CD14-positive monocyte (primary cell): ENCODE measurements at regions not wholly inside any gene's neighbourhood (a gene's known extent, or its start where the extent isn't known, plus 50 kb on each side); places are given as distances from the start of the nearest gene placed in this dataset.

Source experiments
- DNase-seq, 3 donors: peaks; one replicate each; pipeline ENCODE4 v3.0.0-alpha.2; 2011 to 2022
- H2AFZ ChIP-seq: 2 replicates; pipeline ENCODE4 v1.6.0; 2012; ENCODE audit warnings: mild to moderate bottlenecking, low read depth, low read length, inconsistent platforms; ENCODE audit not compliant: insufficient read depth, poor library complexity, severe bottlenecking
- H3K27ac ChIP-seq, 2 donors: 1 replicate in 1 of 2; 2 replicates in 1 of 2; pipeline ENCODE4 v1.5.1; 2012 to 2013; ENCODE audit warnings: low read length in 2 of 2, control low read depth in 1 of 2, inconsistent platforms in 1 of 2, low read depth in 1 of 2, mild to moderate bottlenecking in 1 of 2
- H3K27me3 ChIP-seq, 2 donors: one replicate each; pipeline versions ENCODE4 v1.6.0 to v1.6.1; 2011 to 2013; ENCODE audit warnings: low read length in 2 of 2; ENCODE audit not compliant: control insufficient read depth in 2 of 2, insufficient read depth in 2 of 2
- H3K36me3 ChIP-seq, 2 donors: replicated peaks in 1 of 2; 1 replicate in 1 of 2; 2 replicates in 1 of 2; pipeline versions ENCODE4 v1.5.1 to v1.6.1; 2012 to 2013; ENCODE audit warnings: low read length in 2 of 2, control low read depth in 1 of 2, inconsistent platforms in 1 of 2, mild to moderate bottlenecking in 1 of 2; ENCODE audit not compliant: insufficient read depth in 2 of 2, control insufficient read depth in 1 of 2
- H3K4me1 ChIP-seq, 2 donors: 1 replicate in 1 of 2; 2 replicates in 1 of 2; pipeline versions ENCODE4 v1.5.1 to v1.6.1; 2012 to 2013; ENCODE audit warnings: low read length in 2 of 2, control low read depth in 1 of 2, inconsistent platforms in 1 of 2, mild to moderate bottlenecking in 1 of 2, moderate library complexity in 1 of 2; ENCODE audit not compliant: insufficient read depth in 2 of 2, control insufficient read depth in 1 of 2
- H3K4me2 ChIP-seq: replicated peaks from 2 replicates; pipeline ENCODE3; 2012; ENCODE audit warnings: low read length, moderate library complexity, mild to moderate bottlenecking; ENCODE audit not compliant: poor library complexity, severe bottlenecking; ENCODE audit errors: extremely low read depth
- H3K4me3 ChIP-seq, 3 experiments: fragments of 200-600 bp in 1 of 3; sonication (generic) in 1 of 3; replicated peaks in 1 of 3; 1 replicate in 2 of 3; 2 replicates in 1 of 3; pipeline ENCODE4 v1.5.1; 2011 to 2013; ENCODE audit warnings: low read length in 3 of 3, mild to moderate bottlenecking in 3 of 3, control low read depth in 2 of 3, low read depth in 2 of 3, inconsistent platforms in 1 of 3, moderate library complexity in 1 of 3
- H3K79me2 ChIP-seq: 2 replicates; pipeline ENCODE4 v1.6.0; 2012; ENCODE audit warnings: mild to moderate bottlenecking, control low read depth, inconsistent platforms, low read length, moderate library complexity; ENCODE audit not compliant: insufficient read depth
- H3K9ac ChIP-seq: 2 replicates; pipeline ENCODE4 v1.6.0; 2017; ENCODE audit warnings: low read length, mild to moderate bottlenecking; ENCODE audit not compliant: insufficient read depth, poor library complexity, severe bottlenecking
- H3K9me3 ChIP-seq, 2 donors: replicated peaks in 1 of 2; 1 replicate in 1 of 2; 2 replicates in 1 of 2; pipeline versions ENCODE4 v1.5.1 to v1.6.1; 2012 to 2013; ENCODE audit warnings: low read length in 2 of 2, control low read depth in 1 of 2; ENCODE audit not compliant: control insufficient read depth in 1 of 2, insufficient read depth in 1 of 2
- H4K20me1 ChIP-seq: 2 replicates; pipeline ENCODE4 v1.6.0; 2012; ENCODE audit warnings: mild to moderate bottlenecking, low read length, control low read depth, moderate library complexity; ENCODE audit not compliant: insufficient read depth
- H3K27ac Mint-ChIP-seq, 7 donors: one replicate each; pipeline ENCODE4 v1.8.0; 2020; ENCODE audit warnings: mild to moderate bottlenecking in 7 of 7, mixed read lengths in 7 of 7, moderate library complexity in 6 of 7, inconsistent platforms in 2 of 7
- H3K27me3 Mint-ChIP-seq, 3 donors: one replicate each; pipeline ENCODE4 v1.8.0; 2021 to 2022; ENCODE audit warnings: low read depth in 3 of 3, mild to moderate bottlenecking in 3 of 3, mixed read lengths in 3 of 3, moderate library complexity in 3 of 3, inconsistent platforms in 1 of 3
- H3K36me3 Mint-ChIP-seq, 2 donors: one replicate each; pipeline ENCODE4 v1.8.0; 2020; ENCODE audit warnings: mixed read lengths in 2 of 2, inconsistent platforms in 1 of 2, mild to moderate bottlenecking in 1 of 2
- H3K4me1 Mint-ChIP-seq: one replicate; pipeline ENCODE4 v1.8.0; 2020; ENCODE audit warnings: mild to moderate bottlenecking, mixed read lengths
- H3K4me3 Mint-ChIP-seq, 2 donors: one replicate each; pipeline ENCODE4 v1.8.0; 2020; ENCODE audit warnings: mild to moderate bottlenecking in 2 of 2, mixed read lengths in 2 of 2, moderate library complexity in 1 of 2
- H3K9me3 Mint-ChIP-seq, 7 donors: one replicate each; pipeline ENCODE4 v1.8.0; 2020 to 2022; ENCODE audit warnings: mixed read lengths in 7 of 7, mild to moderate bottlenecking in 6 of 7, moderate library complexity in 6 of 7, inconsistent platforms in 2 of 7
- WGBS: methylation state at CpG from one replicate; pipeline ENCODE4 v1.1.5; 2013; ENCODE audit warnings: missing lambda C conversion rate; ENCODE audit not compliant: insufficient coverage; 5-methylcytosine and 5-hydroxymethylcytosine counted together
- intact Hi-C, 2 donors: fragments of 100-400 bp; cut with micrococcal nuclease; formaldehyde crosslinking; loops; one replicate each; pipeline versions ENCODE4 v1.15.0 to v1.15.1; 2023
- TF ChIP-seq, protein P1 (sequence below): fragments of 200-600 bp; IDR thresholded peaks from one replicate; pipeline ENCODE4 v1.8.0; 2022; ENCODE audit warnings: antibody characterized with exemption, mild to moderate bottlenecking

DNA sequence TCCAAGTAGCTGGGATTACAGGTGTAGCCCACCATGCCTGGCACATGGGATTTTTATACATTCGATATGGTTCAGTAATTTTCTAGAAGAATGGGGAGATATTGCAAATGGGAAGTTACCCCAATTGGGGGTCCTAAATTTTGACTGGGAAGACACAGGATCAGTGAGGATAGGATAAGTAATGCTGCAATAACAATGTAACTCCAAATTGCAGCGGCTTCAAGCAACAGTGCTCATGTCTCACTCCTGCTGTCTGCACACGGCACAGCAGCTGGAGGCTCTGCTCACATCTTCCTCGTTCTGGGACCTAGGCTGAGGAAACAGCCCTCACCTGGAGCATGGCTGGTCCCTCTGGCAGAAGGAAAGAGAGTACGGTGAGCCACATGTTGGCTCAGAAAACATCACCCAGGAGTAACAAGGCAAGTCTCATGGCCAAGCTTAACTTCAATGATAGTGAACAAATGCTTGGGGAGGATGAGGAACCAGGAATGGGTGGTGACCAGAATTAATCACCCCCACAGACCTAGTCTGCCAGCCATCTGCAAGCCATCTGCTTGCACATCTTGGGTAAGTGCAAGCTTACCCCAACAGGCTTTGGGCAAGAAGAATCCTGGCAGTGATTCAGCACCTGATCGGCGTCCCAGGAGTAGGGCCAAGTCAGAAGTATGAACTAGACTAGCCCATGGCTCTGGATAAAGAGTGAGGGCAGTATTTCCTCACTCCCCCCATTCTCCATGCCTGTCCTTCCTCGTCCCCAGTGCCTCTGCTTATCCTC lies 229.2 kb downstream of the COPRS start:
- DNase-seq = peak in 1 of 3 donors; percentile 13
- no peak overlapping the region for H3K9ac ChIP-seq
- intact Hi-C loops = loop anchor here in 1 of 2 donors (10.0 kb wide), 1 partner anchor 165 kb away; no protein-coding TSS in a partner anchor
- Mint-ChIP-seq H3K36me3 (no peaks in the 10 kb centered on the region), H3K27ac (no peak overlapping the region), H3K9me3 (peaks cover 8 to 22% (median 19%) of the 10 kb centered on the region in 7 donors), H3K4me1 (no peaks in the 10 kb centered on the region), H3K27me3 (peaks cover 2 to 6% (median 2%) of the 10 kb centered on the region in 3 donors), H3K4me3 (no peak overlapping the region)
- 91% methylated on average over 4 of the region's 8 CpGs for WGBS
- H3K27me3 ChIP-seq = no peaks in the 10 kb centered on the region
- H3K4me2 ChIP-seq = no peak overlapping the region
- TF ChIP-seq, protein P1, sequence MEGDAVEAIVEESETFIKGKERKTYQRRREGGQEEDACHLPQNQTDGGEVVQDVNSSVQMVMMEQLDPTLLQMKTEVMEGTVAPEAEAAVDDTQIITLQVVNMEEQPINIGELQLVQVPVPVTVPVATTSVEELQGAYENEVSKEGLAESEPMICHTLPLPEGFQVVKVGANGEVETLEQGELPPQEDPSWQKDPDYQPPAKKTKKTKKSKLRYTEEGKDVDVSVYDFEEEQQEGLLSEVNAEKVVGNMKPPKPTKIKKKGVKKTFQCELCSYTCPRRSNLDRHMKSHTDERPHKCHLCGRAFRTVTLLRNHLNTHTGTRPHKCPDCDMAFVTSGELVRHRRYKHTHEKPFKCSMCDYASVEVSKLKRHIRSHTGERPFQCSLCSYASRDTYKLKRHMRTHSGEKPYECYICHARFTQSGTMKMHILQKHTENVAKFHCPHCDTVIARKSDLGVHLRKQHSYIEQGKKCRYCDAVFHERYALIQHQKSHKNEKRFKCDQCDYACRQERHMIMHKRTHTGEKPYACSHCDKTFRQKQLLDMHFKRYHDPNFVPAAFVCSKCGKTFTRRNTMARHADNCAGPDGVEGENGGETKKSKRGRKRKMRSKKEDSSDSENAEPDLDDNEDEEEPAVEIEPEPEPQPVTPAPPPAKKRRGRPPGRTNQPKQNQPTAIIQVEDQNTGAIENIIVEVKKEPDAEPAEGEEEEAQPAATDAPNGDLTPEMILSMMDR = no peak
- H3K9me3 ChIP-seq = peaks cover 0 to 4% of the 10 kb centered on the region in 2 donors
- no peaks in the 10 kb centered on the region for H3K36me3 ChIP-seq
- H3K4me1 ChIP-seq = no peaks in the 10 kb centered on the region
- no peak overlapping the region for H2AFZ ChIP-seq
- no peak overlapping the region for H3K4me3 ChIP-seq
- no peak overlapping the region for H3K27ac ChIP-seq
- H3K79me2 ChIP-seq = no peaks in the 10 kb centered on the region
- no peaks in the 10 kb centered on the region for H4K20me1 ChIP-seq

DNA sequence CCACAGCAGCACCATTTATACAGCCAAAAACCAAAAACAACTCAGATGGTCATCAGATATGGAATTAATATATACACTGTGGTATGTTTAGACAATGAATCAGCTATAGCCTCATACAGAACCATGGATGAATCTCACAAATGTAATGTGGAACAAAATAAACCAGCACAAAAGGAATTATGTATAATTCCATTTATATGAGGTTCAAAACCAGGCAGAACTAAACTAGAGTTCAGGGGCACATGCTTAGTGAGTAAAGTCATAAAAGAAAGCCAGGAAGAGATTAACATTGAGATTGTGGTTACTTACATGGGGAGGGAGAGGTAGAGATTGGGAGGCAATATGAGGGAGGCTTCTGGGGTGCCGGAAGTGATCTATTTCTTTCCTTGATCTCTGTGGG lies 231.1 kb downstream of the COPRS start:
- no peak overlapping the region for H3K4me3 ChIP-seq
- no peaks in the 10 kb centered on the region for H3K36me3 Mint-ChIP-seq

More for the DNA sequence above, 231.1 kb downstream of the COPRS start:
- H3K27me3 Mint-ChIP-seq = peaks cover 2 to 5% (median 3%) of the 10 kb centered on the region in 3 donors
- WGBS = no CpG with 5 or more reads among the region's 1 CpG
- DNase-seq = no peak
- TF ChIP-seq, protein P1 = no peak
- Histone ChIP-seq H3K4me2 (no peak overlapping the region), H3K79me2 (no peaks in the 10 kb centered on the region), H3K9ac (no peak overlapping the region), H3K4me1 (no peaks in the 10 kb centered on the region), H2AFZ (no peak overlapping the region), H3K27ac (no peak overlapping the region), H3K36me3 (no peaks in the 10 kb centered on the region), H3K27me3 (no peaks in the 10 kb centered on the region), H4K20me1 (no peaks in the 10 kb centered on the region), H3K9me3 (peaks cover 0 to 12% of the 10 kb centered on the region in 2 donors)
- H3K4me1 Mint-ChIP-seq = no peaks in the 10 kb centered on the region
- H3K27ac Mint-ChIP-seq = no peak overlapping the region
- H3K9me3 Mint-ChIP-seq = peaks cover 17 to 25% (median 23%) of the 10 kb centered on the region in 7 donors
- no peak overlapping the region for H3K4me3 Mint-ChIP-seq
- intact Hi-C loops = no loop called here
